ACC112 (cell line): ENCODE measurements at regions not wholly inside any gene's neighbourhood (a gene's known extent, or its start where the extent isn't known, plus 50 kb on each side); places are given as distances from the start of the nearest gene placed in this dataset.

Source experiments
- H2AFZ ChIP-seq: fragments of 200-600 bp; sonication (generic); one replicate; pipeline ENCODE4 v1.6.0; 2017; ENCODE audit warnings: antibody characterized with exemption, low read length; ENCODE audit not compliant: unreplicated experiment
- H3K27ac ChIP-seq: fragments of 200-600 bp; sonication (generic); 2 replicates; pipeline ENCODE4 v1.5.1; 2014; ENCODE audit warnings: low read depth, mild to moderate bottlenecking, antibody characterized with exemption, low read length, moderate library complexity
- H3K27me3 ChIP-seq: fragments of 200-600 bp; sonication (generic); 2 replicates; pipeline ENCODE4 v1.6.1; 2014; ENCODE audit warnings: mild to moderate bottlenecking, antibody characterized with exemption, low read length, moderate library complexity, mixed read lengths; ENCODE audit not compliant: insufficient read depth
- H3K36me3 ChIP-seq: fragments of 200-600 bp; sonication (generic); 2 replicates; pipeline ENCODE4 v1.6.1; 2016; ENCODE audit warnings: mild to moderate bottlenecking, antibody characterized with exemption, low read length, moderate library complexity, mixed read lengths; ENCODE audit not compliant: insufficient read depth
- H3K4me1 ChIP-seq: fragments of 200-600 bp; sonication (generic); one replicate; pipeline ENCODE4 v1.6.1; 2016; ENCODE audit warnings: low read length, mixed read lengths; ENCODE audit not compliant: insufficient read depth, unreplicated experiment, control insufficient read depth
- H3K4me3 ChIP-seq: fragments of 200-600 bp; sonication (generic); 2 replicates; pipeline ENCODE4 v1.5.1; 2014; ENCODE audit warnings: mild to moderate bottlenecking, low read depth, low read length
- H3K79me2 ChIP-seq: fragments of 200-600 bp; sonication (generic); one replicate; pipeline ENCODE4 v1.6.0; 2016; ENCODE audit warnings: low read length; ENCODE audit not compliant: control insufficient read depth, unreplicated experiment, insufficient read depth

DNA sequence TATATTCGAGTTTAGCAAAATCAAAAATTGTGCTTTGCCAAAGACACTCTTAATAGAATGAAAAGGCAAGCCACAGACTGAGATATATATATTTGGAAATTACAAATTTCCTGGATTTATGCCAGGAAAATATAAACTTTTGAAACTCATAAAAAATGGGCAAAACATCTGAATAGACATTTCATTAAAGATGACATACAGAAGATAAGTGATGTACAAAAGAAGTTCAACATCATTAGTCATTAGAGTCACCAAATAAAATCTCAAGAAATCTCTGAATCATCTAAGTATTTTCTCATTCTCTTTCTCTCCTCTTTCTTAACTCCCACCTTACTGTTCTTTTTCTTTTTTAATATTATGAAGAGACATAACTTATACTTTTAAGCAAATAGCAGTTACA is 921.1 kb downstream of the DSC3 start:
- peaks cover 4% of the 10 kb centered on the region; the same call in 1 of the 2 replicates for H3K36me3 ChIP-seq
- H3K79me2 ChIP-seq = no peaks in the 10 kb centered on the region
- H3K4me3 ChIP-seq = no peak overlapping the region
- H3K4me1 ChIP-seq = no peaks in the 10 kb centered on the region
- H2AFZ ChIP-seq = no peak overlapping the region
- H3K27me3 ChIP-seq = no peaks in the 10 kb centered on the region
- H3K27ac ChIP-seq = no peak overlapping the region

DNA sequence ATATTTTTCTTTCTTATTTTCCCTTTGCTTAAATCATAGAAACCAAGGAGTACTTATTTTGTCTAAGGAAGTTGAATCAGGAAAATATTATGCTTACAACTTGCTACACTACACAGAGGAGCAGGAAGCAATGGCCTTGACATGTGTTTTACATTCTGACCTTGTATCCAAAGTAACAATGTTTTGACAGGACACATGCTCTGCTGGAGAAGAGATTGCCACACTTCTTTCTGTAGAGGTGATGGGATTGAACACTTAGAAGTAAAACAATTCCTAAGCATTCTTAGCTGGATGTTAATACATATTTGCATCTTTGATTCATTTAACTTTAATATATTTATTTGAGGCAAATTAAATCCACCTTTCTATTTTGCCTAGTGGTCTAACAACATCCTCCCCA is 929.1 kb downstream of the DSC3 start:
- Histone ChIP-seq H3K36me3 (no peaks in the 10 kb centered on the region), H3K4me1 (no peaks in the 10 kb centered on the region), H3K27ac (no peak overlapping the region), H2AFZ (no peak overlapping the region), H3K4me3 (no peak overlapping the region), H3K27me3 (no peaks in the 10 kb centered on the region), H3K79me2 (no peaks in the 10 kb centered on the region)

- peaks cover 3% of the 10 kb centered on the region for H3K4me1 ChIP-seq
- H3K4me3 ChIP-seq = no peak overlapping the region
- H3K36me3 ChIP-seq = no peaks in the 10 kb centered on the region
- H2AFZ ChIP-seq = no peak overlapping the region
- H3K27me3 ChIP-seq = no peaks in the 10 kb centered on the region
- H3K27ac ChIP-seq = no peak overlapping the region
- no peaks in the 10 kb centered on the region for H3K79me2 ChIP-seq
These were observed 936.2 kb downstream of the DSC3 start for GRCh38 chr18:30106356-30106755.

DNA sequence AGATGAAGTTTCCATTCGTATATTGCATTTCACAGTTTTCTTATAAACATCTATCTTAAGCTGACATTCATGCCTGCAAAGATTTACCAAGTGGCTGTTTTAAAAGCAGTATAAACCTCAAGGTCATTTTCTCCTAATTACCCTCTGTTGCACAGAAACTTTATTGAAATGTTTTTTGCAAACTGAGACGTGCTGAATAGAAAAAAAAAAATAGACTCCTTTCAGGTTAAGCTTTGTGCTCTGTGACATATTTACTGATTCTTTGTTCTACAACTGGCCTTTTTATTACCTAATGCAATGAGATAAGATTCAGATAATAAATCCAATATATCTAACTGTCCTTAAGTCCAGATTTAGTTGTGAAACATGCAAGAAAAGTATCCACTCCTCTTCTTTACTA is 938.7 kb downstream of the DSC3 start:
- H3K27ac ChIP-seq = no peak overlapping the region

GRCh38 chr18:30096796-30097195 is 945.7 kb downstream of the DSC3 start:
- Histone ChIP-seq H2AFZ (no peak overlapping the region), H3K27ac (no peak overlapping the region), H3K36me3 (no peaks in the 10 kb centered on the region), H3K79me2 (no peaks in the 10 kb centered on the region), H3K4me1 (peaks cover 12% of the 10 kb centered on the region), H3K4me3 (no peak overlapping the region), H3K27me3 (no peaks in the 10 kb centered on the region)

More for the DNA sequence above, 938.7 kb downstream of the DSC3 start:
- Histone ChIP-seq H3K36me3 (no peaks in the 10 kb centered on the region), H3K79me2 (no peaks in the 10 kb centered on the region), H3K4me1 (peaks cover 3% of the 10 kb centered on the region), H3K27me3 (no peaks in the 10 kb centered on the region), H3K4me3 (no peak overlapping the region), H2AFZ (peak overlapping the region; percentile 11)

DNA sequence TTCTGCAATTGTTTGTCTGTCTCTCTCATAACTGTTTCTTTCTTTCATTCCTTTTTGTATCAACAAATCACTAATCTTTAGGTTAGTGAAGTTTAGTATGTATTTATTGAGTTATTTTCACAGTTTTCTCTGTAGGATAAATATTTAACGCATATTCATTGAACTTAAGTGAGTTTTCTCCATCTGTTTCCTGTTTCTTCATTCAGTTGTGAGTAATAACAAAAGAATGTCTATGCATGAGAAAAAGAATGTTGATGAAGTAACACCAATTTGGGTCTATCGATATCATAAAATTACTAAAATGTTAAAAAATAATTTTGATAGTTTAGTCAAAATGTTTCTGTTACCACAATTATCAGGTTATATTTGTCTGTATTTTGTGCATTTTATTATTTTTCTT is 948.0 kb downstream of the DSC3 start:
- H2AFZ ChIP-seq = peak overlapping the region; percentile 27
- H3K4me3 ChIP-seq = peak overlapping the region; percentile 20; the same call in 1 of the 2 replicates
- no peaks in the 10 kb centered on the region for H3K36me3 ChIP-seq
- peak overlapping the region; percentile 31; the same call in 1 of the 2 replicates for H3K27ac ChIP-seq
- H3K27me3 ChIP-seq = no peaks in the 10 kb centered on the region
- peaks cover 12% of the 10 kb centered on the region for H3K4me1 ChIP-seq
- no peaks in the 10 kb centered on the region for H3K79me2 ChIP-seq

GRCh38 chr18:30093376-30093775 is 949.2 kb downstream of the DSC3 start:
- no peaks in the 10 kb centered on the region for H3K79me2 ChIP-seq
- H3K27me3 ChIP-seq = no peaks in the 10 kb centered on the region
- no peak overlapping the region; the same call in 1 of the 2 replicates for H3K4me3 ChIP-seq
- H2AFZ ChIP-seq = no peak overlapping the region
- peaks cover 20% of the 10 kb centered on the region for H3K4me1 ChIP-seq
- H3K36me3 ChIP-seq = no peaks in the 10 kb centered on the region
- no peak overlapping the region for H3K27ac ChIP-seq

- Histone ChIP-seq H3K27ac (no peak overlapping the region), H3K4me1 (peaks cover 13% of the 10 kb centered on the region), H3K27me3 (no peaks in the 10 kb centered on the region), H3K79me2 (no peaks in the 10 kb centered on the region), H3K4me3 (no peak overlapping the region), H3K36me3 (no peaks in the 10 kb centered on the region), H2AFZ (peak overlapping the region; percentile 52)
These were observed 954.1 kb downstream of the DSC3 start for GRCh38 chr18:30088238-30089015.

GRCh38 chr18:30086351-30086750 is 956.2 kb downstream of the DSC3 start:
- Histone ChIP-seq H3K27me3 (no peaks in the 10 kb centered on the region), H2AFZ (no peak overlapping the region), H3K4me3 (no peak overlapping the region), H3K27ac (no peak overlapping the region), H3K79me2 (no peaks in the 10 kb centered on the region), H3K36me3 (no peaks in the 10 kb centered on the region), H3K4me1 (peaks cover 12% of the 10 kb centered on the region)

DNA sequence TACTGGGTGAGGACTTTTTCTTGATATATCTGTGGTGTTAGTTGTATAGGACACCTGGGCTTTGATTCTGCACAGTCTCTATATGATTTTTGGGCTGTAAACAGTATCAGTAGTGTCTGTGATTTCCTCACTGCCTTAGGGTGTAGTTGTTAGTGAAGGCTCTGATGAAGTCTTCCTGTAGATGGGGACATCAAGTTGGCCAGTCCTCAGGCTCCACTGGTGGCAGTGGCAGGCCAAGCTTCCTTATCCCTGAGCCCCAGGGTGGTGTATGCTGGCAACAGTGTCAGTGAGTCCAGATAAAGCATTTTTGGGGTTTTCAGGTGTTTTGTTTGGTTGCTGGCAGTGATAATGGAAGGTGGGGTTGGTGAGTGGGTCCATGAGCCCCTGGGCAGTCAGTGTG is 961.4 kb downstream of the DSC3 start:
- Histone ChIP-seq H3K4me3 (no peak overlapping the region), H3K27ac (no peak overlapping the region), H3K36me3 (no peaks in the 10 kb centered on the region), H3K79me2 (no peaks in the 10 kb centered on the region), H3K27me3 (no peaks in the 10 kb centered on the region), H3K4me1 (no peaks in the 10 kb centered on the region), H2AFZ (no peak overlapping the region)

DNA sequence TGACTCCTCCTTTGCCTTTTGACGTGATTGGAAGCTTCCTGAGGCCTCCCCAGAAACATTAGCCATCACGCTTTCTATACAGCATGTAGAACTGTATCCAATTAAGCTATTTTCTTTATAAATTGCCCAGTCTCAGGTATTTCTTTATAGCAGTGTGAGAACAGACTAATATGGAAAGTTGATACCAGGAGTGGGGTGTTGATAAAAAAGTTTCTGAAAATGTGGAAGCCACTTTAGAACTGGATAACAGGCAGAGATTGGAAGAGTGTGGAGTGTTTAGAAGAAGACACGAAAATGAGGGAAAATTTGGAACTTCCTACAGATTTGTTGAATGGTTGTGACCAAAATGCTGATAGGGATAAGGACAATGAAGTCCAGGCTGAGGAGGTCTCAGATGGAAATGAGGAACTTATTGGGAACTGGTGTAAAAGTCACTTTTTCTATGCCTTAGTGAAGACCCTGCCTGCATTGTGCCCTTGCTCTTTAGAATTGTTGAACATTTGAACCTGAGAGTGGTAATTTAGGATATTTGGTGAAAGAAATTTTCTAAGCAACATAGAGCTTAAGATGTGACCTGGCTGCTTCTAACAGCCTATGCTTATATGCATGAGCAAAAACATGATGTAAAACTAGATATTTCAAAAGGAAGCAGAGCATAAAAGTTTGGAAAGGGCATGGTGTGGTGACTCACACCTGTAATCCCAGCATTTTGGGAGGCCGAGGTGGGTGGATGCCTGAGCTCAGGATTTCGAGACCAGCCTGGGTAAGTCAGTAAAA is 969.7 kb downstream of the DSC3 start:
- Histone ChIP-seq H3K27ac (no peak overlapping the region), H3K27me3 (no peaks in the 10 kb centered on the region), H3K36me3 (no peaks in the 10 kb centered on the region), H3K4me1 (no peaks in the 10 kb centered on the region), H3K4me3 (no peak overlapping the region), H2AFZ (no peak overlapping the region), H3K79me2 (no peaks in the 10 kb centered on the region)
